HL-60 (cell line): ENCODE measurements at regions not wholly inside any gene's neighbourhood (a gene's known extent, or its start where the extent isn't known, plus 50 kb on each side); places are given as distances from the start of the nearest gene placed in this dataset.

Experiments
- DNase-seq, 2 experiments: peaks; one replicate each; pipeline ENCODE4 v3.0.0-alpha.2; 2010 to 2020; ENCODE audit warnings: low read depth in 1 of 2, low spot score in 1 of 2
- H3K27ac ChIP-seq: fragments of 250-450 bp; sonication (Bioruptor Pico); replicated peaks from 2 replicates; pipeline ENCODE4 v1.5.1; 2020; ENCODE audit warnings: mild to moderate bottlenecking, moderate library complexity
- H3K27me3 ChIP-seq: fragments of 250-450 bp; sonication (Bioruptor Pico); 2 replicates; pipeline ENCODE4 v1.5.1; 2021; ENCODE audit warnings: mild to moderate bottlenecking, moderate library complexity; ENCODE audit not compliant: insufficient read depth, poor library complexity, severe bottlenecking
- H3K4me3 ChIP-seq: replicated peaks from 2 replicates; pipeline ENCODE4 v1.5.1; 2011; ENCODE audit warnings: mild to moderate bottlenecking, control low read depth, low read length; ENCODE audit not compliant: insufficient read depth
- CTCF ChIP-seq: IDR thresholded peaks from one replicate; pipeline ENCODE4 v1.5.1; 2011; ENCODE audit warnings: low read length, control low read depth, inconsistent platforms; ENCODE audit not compliant: insufficient read depth
- GABPA ChIP-seq: IDR thresholded peaks from 2 replicates; pipeline ENCODE4 v1.6.1; 2012; ENCODE audit warnings: low read depth
- POLR2AphosphoS5 ChIP-seq: IDR thresholded peaks from 2 replicates; pipeline ENCODE4 v1.6.1; 2012; ENCODE audit warnings: low read depth
- REST ChIP-seq: IDR thresholded peaks from 2 replicates; pipeline ENCODE4 v1.6.1; 2012; ENCODE audit warnings: low read depth; ENCODE audit not compliant: insufficient replicate concordance
- SPI1 ChIP-seq: IDR thresholded peaks from 2 replicates; pipeline ENCODE4 v1.6.1; 2012; ENCODE audit warnings: low read depth, mild to moderate bottlenecking, borderline replicate concordance

GRCh38 chr2:164420787-164421186, 200.5 kb downstream of the GRB14 start:
- DNase-seq, result no peak
- Histone ChIP-seq H3K4me3 (no peak overlapping the region), H3K27me3 (no peaks in the 10 kb centered on the region), H3K27ac (no peak overlapping the region)
- TF ChIP-seq CTCF (no peak), POLR2AphosphoS5 (no peak), GABPA (no peak), SPI1 (no peak), REST (no peak)

DNA sequence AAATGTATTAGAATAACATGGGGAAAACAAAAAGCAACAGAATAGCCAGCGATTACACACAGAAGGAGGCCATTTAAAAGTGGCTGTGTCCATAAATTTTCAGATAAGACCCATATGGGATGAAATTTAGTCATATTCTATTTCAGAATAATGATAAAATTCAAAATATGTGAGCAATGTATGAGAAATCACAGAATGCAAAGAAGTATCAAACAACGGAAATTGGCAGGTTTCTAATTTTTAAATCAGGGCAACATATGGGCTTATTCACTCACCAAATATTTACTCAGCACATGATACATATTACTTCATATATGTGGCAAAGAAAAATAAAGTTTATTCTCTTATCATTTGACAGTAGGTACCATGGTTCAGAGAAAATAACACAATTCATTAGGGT, 208.5 kb downstream of the GRB14 start:
- Histone ChIP-seq H3K27me3 (no peaks in the 10 kb centered on the region), H3K4me3 (no peak overlapping the region), H3K27ac (no peak overlapping the region)
- TF ChIP-seq SPI1 (no peak), REST (no peak), GABPA (no peak), POLR2AphosphoS5 (no peak), CTCF (no peak)
- no peak for DNase-seq

DNA sequence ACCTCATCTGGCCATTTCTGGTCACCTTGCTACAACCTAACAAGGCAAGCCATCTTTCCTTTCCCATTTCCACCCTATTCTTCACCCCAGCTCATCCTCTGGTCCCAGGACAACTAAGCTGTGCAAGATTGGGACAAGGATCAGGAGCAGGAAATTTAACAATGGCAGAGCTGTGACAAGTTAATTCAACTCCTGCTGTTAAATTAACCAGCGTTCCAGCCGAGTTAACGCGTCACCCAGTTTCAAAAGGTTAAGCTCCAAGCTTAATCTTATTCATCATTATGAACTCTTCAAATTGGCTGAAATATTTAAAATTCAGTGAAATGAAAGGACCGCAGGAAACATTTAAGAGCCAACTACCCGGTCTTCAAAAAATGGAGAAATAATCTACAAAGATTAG, 231.9 kb downstream of the GRB14 start:
- no peaks in the 10 kb centered on the region for H3K27me3 ChIP-seq
- no peak overlapping the region for H3K4me3 ChIP-seq
- no peak overlapping the region for H3K27ac ChIP-seq
- no peak for DNase-seq
- TF ChIP-seq REST (no peak), CTCF (no peak), GABPA (no peak), POLR2AphosphoS5 (no peak), SPI1 (no peak)
